KG1 (cell line): ENCODE measurements at regions not wholly inside any gene's neighbourhood (a gene's known extent, or its start where the extent isn't known, plus 50 kb on each side); places are given as distances from the start of the nearest gene placed in this dataset.
"Not testable (repeated sequence)": the region's sequence is repeated elsewhere in the genome, so short reads cannot be mapped to it uniquely, and the experiment has no call there.

Source experiments
- DNase-seq: peaks from one replicate; lab custom pipeline; 2025; lab: John Stamatoyannopoulos, UW

DNA sequence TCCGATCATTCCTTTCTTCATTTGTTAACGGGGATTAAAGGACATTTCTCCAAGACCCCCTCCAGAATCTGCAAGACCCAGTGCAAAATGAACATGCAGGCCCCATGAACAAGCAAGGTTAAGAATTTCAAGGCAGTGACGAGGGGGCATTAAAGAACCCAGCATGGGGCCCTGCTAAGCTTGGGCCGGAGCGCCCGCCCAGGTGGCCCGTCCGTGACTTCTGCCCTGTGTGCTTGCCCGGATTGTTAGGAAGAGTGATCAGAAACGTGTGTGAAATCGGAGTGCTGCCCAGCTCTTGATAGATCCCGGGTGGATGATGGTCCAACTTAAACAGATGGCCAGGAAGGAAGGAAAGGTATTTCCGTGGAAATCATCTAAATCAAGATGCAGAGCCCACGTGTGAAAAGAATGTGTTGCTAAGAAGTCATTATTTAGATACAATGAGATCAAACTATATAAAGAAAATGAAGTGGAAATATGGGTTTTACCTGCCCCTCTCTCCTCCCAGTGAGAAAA lies 213.6 kb downstream of the KLF6 start:
- DNase-seq = no peak

GRCh38 chr10:3570855-3571266 lies 214.1 kb downstream of the KLF6 start:
- DNase-seq = no peak

GRCh38 chr10:3570131-3570729 lies 214.8 kb downstream of the KLF6 start:
- no peak for DNase-seq

- no peak for DNase-seq
Measured at GRCh38 chr10:3568983-3569382, 216.0 kb downstream of the KLF6 start.

GRCh38 chr10:3568392-3568791 lies 216.6 kb downstream of the KLF6 start:
- no peak for DNase-seq

DNA sequence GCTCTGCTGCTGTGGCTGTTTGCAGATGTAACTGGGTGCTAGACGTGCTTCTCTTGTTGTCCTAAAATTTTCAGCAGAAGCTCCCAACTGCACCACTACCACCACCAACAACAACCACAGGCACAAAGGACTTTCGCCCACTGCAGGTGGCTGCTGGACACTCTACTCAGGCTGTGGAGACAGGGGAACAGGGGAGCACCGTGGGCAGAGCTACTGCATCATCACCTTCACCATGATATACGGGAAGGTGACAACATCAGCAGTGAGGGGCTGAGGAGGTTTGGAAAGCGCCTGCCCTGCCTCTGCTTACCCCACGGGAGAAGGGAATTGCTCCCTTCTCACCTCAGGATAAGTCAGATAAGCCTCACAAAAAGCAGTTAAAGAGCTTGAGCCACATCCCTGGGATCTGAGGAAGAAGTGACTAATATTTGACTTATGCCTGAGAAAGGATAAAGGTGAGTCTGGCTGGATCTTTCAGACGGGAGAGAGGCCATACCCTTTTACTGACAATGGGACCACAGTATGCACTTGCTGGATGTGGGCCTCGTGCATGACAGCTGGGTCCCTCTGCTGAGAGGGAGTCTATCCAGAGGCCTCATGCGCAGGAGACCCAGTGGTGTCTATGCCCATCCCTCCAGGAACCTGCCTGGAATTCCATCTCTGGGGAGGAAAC lies 217.6 kb downstream of the KLF6 start:
- no peak for DNase-seq

- no peak for DNase-seq
Measured at GRCh38 chr10:3566627-3567026, 218.4 kb downstream of the KLF6 start.

- no peak for DNase-seq
Measured at GRCh38 chr10:3564346-3565002, 220.5 kb downstream of the KLF6 start.

DNA sequence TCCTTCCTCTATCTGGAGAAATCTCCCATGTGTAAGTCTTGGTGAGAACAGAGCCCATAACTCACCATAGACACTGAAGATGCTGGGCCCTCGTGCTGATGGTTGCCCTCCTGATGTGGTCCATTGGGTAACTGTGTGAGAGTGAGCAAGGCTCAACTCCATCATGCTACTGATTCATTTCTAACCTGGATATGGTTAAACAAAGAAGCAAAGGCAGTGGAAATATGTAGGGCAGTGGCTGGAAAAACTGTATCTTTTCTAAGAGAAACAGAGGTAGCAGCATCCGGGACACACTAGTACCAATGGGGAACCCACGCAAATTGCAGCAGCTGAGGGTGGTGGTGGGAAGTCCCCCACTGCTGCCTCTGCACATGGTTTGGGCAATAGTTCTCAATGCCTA lies 221.7 kb downstream of the KLF6 start:
- no peak for DNase-seq

- not testable (repeated sequence) for DNase-seq
Measured at GRCh38 chr10:3560628-3561027, 224.4 kb downstream of the KLF6 start.

GRCh38 chr10:3559527-3559926 lies 225.5 kb downstream of the KLF6 start:
- no peak for DNase-seq

DNA sequence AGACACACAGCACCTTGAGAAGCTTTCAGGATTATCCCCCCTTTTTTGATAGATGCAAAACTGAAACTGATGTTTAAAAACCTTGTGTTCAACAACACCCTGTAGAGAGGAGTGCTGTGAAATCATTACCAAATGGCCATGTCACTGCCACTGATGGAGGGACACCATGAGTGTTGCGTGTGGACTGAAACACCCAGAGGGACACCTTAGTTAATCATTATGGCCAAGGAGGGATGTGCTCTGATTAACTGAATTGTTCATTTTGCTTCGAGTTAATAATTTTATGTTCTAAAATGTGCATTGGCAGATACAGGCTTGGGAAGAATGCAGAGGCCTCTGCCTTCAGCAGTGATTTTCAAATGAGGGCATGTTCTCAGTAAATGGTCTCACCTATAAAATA lies 226.0 kb downstream of the KLF6 start:
- DNase-seq = no peak

GRCh38 chr10:3556191-3557017 lies 228.6 kb downstream of the KLF6 start:
- DNase-seq = not testable (repeated sequence)

DNA sequence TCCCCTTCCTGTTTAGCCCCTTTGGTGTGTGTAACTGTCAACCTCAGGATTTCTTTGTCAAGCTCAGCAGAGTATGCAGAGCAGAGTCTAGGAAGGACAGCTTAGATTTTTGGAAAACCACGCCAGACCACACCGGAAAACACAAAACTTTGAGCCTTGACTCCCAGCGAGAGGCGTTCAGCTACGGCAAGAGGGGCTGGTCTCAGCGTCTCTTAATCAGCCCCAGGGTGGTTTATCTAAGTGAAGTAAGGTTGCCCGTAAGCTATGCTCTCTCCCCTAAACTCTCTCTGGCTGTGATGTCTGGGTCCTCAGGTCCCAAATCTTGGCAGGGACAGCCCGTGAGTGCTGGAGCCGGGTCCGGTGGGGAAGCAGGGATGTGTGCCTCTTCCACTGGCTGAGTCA lies 230.9 kb downstream of the KLF6 start:
- DNase-seq = no peak

- DNase-seq = no peak
Measured at GRCh38 chr10:3552281-3552680, 232.7 kb downstream of the KLF6 start.

DNA sequence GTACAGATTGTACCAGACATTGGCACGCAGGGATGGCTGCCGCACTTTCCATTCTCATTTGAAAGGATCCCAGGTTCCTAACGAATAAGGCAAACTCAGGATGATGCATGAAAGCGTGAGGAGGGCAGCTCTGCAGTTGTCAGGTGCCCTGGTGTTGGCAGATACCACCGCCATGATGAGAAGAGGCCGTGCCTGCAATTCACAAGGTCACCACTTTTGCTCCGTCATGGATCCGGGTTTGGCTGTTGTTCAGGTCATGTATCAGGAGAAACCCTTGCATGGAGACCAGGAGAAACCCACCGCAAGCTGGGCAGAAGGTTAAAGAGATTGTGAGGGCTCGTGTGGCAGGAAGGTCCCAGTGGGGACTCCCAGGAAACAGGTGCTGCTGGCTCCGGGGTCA lies 233.2 kb downstream of the KLF6 start:
- no peak for DNase-seq

DNA sequence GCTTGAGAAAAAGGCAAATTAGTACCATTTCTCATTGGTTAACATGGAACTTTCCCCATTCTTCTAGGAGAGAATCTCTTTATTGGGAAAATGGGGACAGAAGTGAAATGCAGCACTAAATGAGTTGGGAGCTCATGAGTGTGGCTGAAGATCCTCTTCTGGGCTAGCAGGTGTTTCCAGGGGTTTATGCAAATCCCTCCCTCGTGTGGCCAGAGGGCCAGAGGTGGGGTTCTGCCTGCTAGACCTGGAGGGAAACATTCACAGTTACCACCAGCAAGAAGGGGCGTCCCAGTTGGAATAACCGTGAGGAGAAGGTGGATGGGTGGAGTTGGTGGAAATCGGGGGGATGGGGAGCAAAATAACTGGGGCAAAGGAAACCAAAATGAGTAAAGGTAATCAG lies 235.9 kb downstream of the KLF6 start:
- DNase-seq = no peak

DNA sequence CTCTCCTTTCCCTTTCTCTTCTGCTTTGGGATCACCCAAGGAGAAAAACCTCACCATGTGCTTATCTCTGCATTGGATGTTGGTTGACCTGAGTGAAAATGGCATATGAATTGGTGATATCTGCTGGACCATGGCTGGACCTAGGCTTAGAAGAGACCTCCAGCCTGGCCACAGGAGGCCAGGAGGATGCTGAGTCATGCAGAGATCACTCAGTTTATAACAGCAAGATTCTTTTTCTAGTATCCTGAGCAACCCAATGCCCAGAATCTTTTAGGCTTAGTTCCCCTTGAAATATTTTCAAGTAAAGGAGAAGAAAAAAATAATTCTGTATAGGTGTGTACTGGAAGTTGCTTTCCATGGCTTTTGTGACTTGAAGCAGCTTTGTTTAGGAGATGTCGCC lies 236.3 kb downstream of the KLF6 start:
- no peak for DNase-seq

DNA sequence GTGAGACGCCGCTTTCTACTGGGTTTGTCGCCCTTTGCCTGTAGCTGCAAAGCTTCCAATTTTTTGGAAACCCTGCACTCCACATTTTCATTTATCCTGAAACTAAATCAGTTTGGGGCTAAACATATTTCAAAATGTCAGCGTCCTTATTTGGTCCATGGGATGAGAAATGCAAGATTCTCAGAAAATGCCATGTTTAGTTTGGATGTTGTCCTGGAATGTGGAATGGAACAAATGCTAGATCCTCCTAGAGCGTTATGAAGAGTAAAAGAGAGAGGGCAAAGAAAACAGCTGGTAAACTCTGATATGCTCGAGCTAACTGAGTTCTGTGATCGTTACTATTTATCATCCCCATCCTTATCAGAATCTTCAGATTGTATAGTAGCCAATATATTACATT lies 236.9 kb downstream of the KLF6 start:
- DNase-seq = no peak

DNA sequence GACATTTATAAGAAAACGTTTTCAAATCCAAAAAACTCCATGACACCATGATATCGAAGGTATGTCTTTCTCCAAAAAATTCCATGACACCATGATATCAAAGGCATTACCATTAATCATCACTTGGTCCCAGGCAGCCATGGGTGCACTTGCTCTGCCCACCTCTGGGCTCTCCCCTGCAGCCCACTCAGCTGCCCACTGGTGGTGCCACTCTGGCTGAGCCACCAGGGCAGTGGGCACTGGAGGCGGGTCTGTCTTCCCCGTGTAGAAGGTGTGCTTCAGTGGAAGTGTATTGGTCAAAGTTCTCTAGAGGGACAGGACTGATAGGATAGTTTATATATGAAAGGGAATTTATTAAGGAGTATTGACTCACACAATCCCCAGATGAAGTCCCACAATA lies 240.4 kb downstream of the KLF6 start:
- DNase-seq = no peak

GRCh38 chr10:3542185-3542611 lies 242.8 kb downstream of the KLF6 start:
- DNase-seq = no peak

GRCh38 chr10:3539696-3540383 lies 245.2 kb downstream of the KLF6 start:
- no peak for DNase-seq
